SK-N-SH (cell line): ENCODE measurements at regions not wholly inside any gene's neighbourhood (a gene's known extent, or its start where the extent isn't known, plus 50 kb on each side); places are given as distances from the start of the nearest gene placed in this dataset.

Source experiments
- CTCF ChIA-PET: fragments of 300-600, 350-600 bp; formaldehyde crosslinking; extraction: SDS; loops from one replicate; lab custom pipeline; 2021; lab: Yijun Ruan, JAX
- POLR2A ChIA-PET: fragments of 350-600 bp; sonication (Branson Sonifier 250); formaldehyde crosslinking; extraction: SDS; loops from one replicate; lab custom pipeline; 2020; ENCODE audit warnings: antibody characterized with exemption, inconsistent platforms; lab: Yijun Ruan, JAX
- DNase-seq: peaks from one replicate; pipeline ENCODE4 v3.0.0; 2012
- H2AFZ ChIP-seq: fragments of 200-600 bp; sonication (generic); 2 replicates; pipeline ENCODE4 v1.8.1; 2016; ENCODE audit warnings: antibody characterized with exemption, mild to moderate bottlenecking, low read depth
- H3F3A ChIP-seq: fragments of 200-600 bp; sonication (generic); replicated peaks from 2 replicates; pipeline ENCODE3; 2016; ENCODE audit warnings: antibody characterized with exemption, mild to moderate bottlenecking; ENCODE audit not compliant: insufficient read depth
- H3K27ac ChIP-seq, 2 experiments: fragments of 200-500 bp in 1 of 2; fragments of 200-600 bp in 1 of 2; sonication (Bioruptor generic) in 1 of 2; sonication (generic), shearing (Covaris generic) in 1 of 2; 2 replicates each; pipeline versions ENCODE4 v1.5.1 to v1.6.1; 2014 to 2016; ENCODE audit warnings: low read depth in 2 of 2, inconsistent platforms in 1 of 2, low read length in 1 of 2, mild to moderate bottlenecking in 1 of 2, mixed read lengths in 1 of 2
- H3K27me3 ChIP-seq: fragments of 200-600 bp; sonication (generic), shearing (Covaris generic); 2 replicates; pipeline ENCODE4 v1.6.1; 2016; ENCODE audit warnings: mixed run types; ENCODE audit not compliant: insufficient read depth
- H3K36me3 ChIP-seq, 2 experiments: fragments of 200-500 bp in 1 of 2; fragments of 200-600 bp in 1 of 2; sonication (Bioruptor generic) in 1 of 2; sonication (generic) in 1 of 2; replicated peaks in 1 of 2; 2 replicates each; pipeline versions ENCODE3 to v1.5.1; 2014 to 2016; ENCODE audit warnings: low read length in 1 of 2, mild to moderate bottlenecking in 1 of 2; ENCODE audit not compliant: insufficient read depth in 2 of 2, control insufficient read depth in 1 of 2
- H3K4me1 ChIP-seq, 2 experiments: fragments of 200-500 bp in 1 of 2; fragments of 200-600 bp in 1 of 2; sonication (Bioruptor generic) in 1 of 2; sonication (generic), shearing (Covaris generic) in 1 of 2; 2 replicates each; pipeline versions ENCODE4 v1.5.1 to v1.6.1; 2014 to 2016; ENCODE audit warnings: low read depth in 1 of 2, low read length in 1 of 2, mixed run types in 1 of 2; ENCODE audit not compliant: insufficient read depth in 2 of 2, control insufficient read depth in 1 of 2
- H3K4me2 ChIP-seq: fragments of 200-600 bp; sonication (generic), shearing (Covaris generic); 2 replicates; pipeline ENCODE4 v1.6.1; 2017; ENCODE audit warnings: mixed run types
- H3K4me3 ChIP-seq, 2 experiments: fragments of 200-500 bp in 1 of 2; fragments of 200-600 bp in 1 of 2; sonication (Bioruptor generic) in 1 of 2; sonication (generic), shearing (Covaris generic) in 1 of 2; 2 replicates each; pipeline versions ENCODE4 v1.5.1 to v1.8.1; 2014 to 2016; ENCODE audit warnings: low read depth in 2 of 2, inconsistent platforms in 1 of 2, low read length in 1 of 2, mild to moderate bottlenecking in 1 of 2, mixed read lengths in 1 of 2, moderate library complexity in 1 of 2
- H3K79me2 ChIP-seq: fragments of 200-600 bp; sonication (generic); 2 replicates; pipeline ENCODE4 v1.8.1; 2017; ENCODE audit warnings: mild to moderate bottlenecking; ENCODE audit not compliant: insufficient read depth
- H3K9ac ChIP-seq: fragments of 200-600 bp; sonication (generic); 2 replicates; pipeline ENCODE4 v1.6.1; 2017; ENCODE audit warnings: mixed run types
- H3K9me2 ChIP-seq: fragments of 200-600 bp; sonication (generic); 2 replicates; pipeline ENCODE4 v1.6.1; 2017; ENCODE audit warnings: mixed run types
- H3K9me3 ChIP-seq: fragments of 200-600 bp; sonication (generic); 2 replicates; pipeline ENCODE4 v1.6.1; 2017; ENCODE audit warnings: mixed run types, mild to moderate bottlenecking, moderate library complexity
- H4K20me1 ChIP-seq: fragments of 200-600 bp; sonication (generic); 2 replicates; pipeline ENCODE4 v1.6.1; 2017; ENCODE audit warnings: mild to moderate bottlenecking, mixed run types; ENCODE audit not compliant: insufficient read depth
- ELF1 ChIP-seq: IDR thresholded peaks from 2 replicates; pipeline ENCODE4 v1.4.0; 2012
- EP300 ChIP-seq, 2 experiments: IDR thresholded peaks; 2 replicates each; pipeline versions ENCODE4 v1.4.0 to v1.6.1; 2012; ENCODE audit warnings: borderline replicate concordance in 1 of 2, low read depth in 1 of 2, low read length in 1 of 2
- FOSL2 ChIP-seq: IDR thresholded peaks from 2 replicates; pipeline ENCODE4 v1.4.0; 2012; ENCODE audit warnings: low read depth, mild to moderate bottlenecking, moderate library complexity, borderline replicate concordance
- JUND ChIP-seq: IDR thresholded peaks from 2 replicates; pipeline ENCODE4 v1.4.0; 2012
- MEF2A ChIP-seq: IDR thresholded peaks from 2 replicates; pipeline ENCODE4 v1.4.0; 2012; ENCODE audit warnings: low read depth, borderline replicate concordance
- MXI1 ChIP-seq: IDR thresholded peaks from 2 replicates; pipeline ENCODE4 v1.6.1; 2012; ENCODE audit warnings: mild to moderate bottlenecking, low read depth, low read length, improper control_type of control experiment
- NFIC ChIP-seq: IDR thresholded peaks from 2 replicates; pipeline ENCODE4 v1.4.0; 2012; ENCODE audit warnings: borderline replicate concordance
- POLR2AphosphoS5 ChIP-seq: IDR thresholded peaks from 2 replicates; pipeline ENCODE4 v1.6.1; 2012; ENCODE audit warnings: low read depth, low read length
- RAD21 ChIP-seq: IDR thresholded peaks from 2 replicates; pipeline ENCODE4 v1.6.1; 2012; ENCODE audit warnings: mild to moderate bottlenecking, low read length
- RCOR1 ChIP-seq: fragments of 150-350 bp; IDR thresholded peaks from 2 replicates; pipeline ENCODE4 v1.6.1; 2017; ENCODE audit warnings: antibody characterized with exemption, low read length
- RXRA ChIP-seq: IDR thresholded peaks from 2 replicates; pipeline ENCODE4 v1.4.0; 2012; ENCODE audit warnings: low read depth, mild to moderate bottlenecking, borderline replicate concordance
- SMC3 ChIP-seq: IDR thresholded peaks from 2 replicates; pipeline ENCODE4 v1.6.1; 2012; ENCODE audit warnings: low read depth, low read length, improper control_type of control experiment
- TAF1 ChIP-seq: IDR thresholded peaks from 2 replicates; pipeline ENCODE4 v1.6.1; 2012; ENCODE audit warnings: low read depth, mild to moderate bottlenecking, low read length, moderate library complexity, borderline replicate concordance
- TCF12 ChIP-seq: IDR thresholded peaks from 2 replicates; pipeline ENCODE4 v1.4.0; 2012
- TEAD4 ChIP-seq: IDR thresholded peaks from 2 replicates; pipeline ENCODE4 v1.4.0; 2012; ENCODE audit warnings: mild to moderate bottlenecking, borderline replicate concordance; ENCODE audit not compliant: insufficient read depth
- YY1 ChIP-seq: IDR thresholded peaks from 2 replicates; pipeline ENCODE4 v1.4.0; 2012; ENCODE audit warnings: low read depth, mild to moderate bottlenecking
- WGBS: methylation state at CpG from one replicate; pipeline ENCODE4 v1.1.6; 2017; ENCODE audit warnings: low lambda C conversion rate; 5-methylcytosine and 5-hydroxymethylcytosine counted together
- TF ChIP-seq, protein P1 (sequence below): IDR thresholded peaks from 2 replicates; pipeline ENCODE4 v1.4.0; 2012; ENCODE audit warnings: low read depth, borderline replicate concordance
- TF ChIP-seq, protein P2 (sequence below): IDR thresholded peaks from 2 replicates; pipeline ENCODE4 v1.6.1; 2012; ENCODE audit warnings: mild to moderate bottlenecking, low read depth, low read length, moderate library complexity
- TF ChIP-seq, protein P3 (sequence below): IDR thresholded peaks from 2 replicates; pipeline ENCODE4 v1.4.0; 2012; ENCODE audit warnings: low read depth
- TF ChIP-seq, protein P4 (sequence below): fragments of 200-600 bp; sonication (generic); IDR thresholded peaks from 2 replicates; pipeline ENCODE4 v1.6.1; 2017; ENCODE audit warnings: antibody characterized with exemption, mild to moderate bottlenecking, moderate library complexity

DNA sequence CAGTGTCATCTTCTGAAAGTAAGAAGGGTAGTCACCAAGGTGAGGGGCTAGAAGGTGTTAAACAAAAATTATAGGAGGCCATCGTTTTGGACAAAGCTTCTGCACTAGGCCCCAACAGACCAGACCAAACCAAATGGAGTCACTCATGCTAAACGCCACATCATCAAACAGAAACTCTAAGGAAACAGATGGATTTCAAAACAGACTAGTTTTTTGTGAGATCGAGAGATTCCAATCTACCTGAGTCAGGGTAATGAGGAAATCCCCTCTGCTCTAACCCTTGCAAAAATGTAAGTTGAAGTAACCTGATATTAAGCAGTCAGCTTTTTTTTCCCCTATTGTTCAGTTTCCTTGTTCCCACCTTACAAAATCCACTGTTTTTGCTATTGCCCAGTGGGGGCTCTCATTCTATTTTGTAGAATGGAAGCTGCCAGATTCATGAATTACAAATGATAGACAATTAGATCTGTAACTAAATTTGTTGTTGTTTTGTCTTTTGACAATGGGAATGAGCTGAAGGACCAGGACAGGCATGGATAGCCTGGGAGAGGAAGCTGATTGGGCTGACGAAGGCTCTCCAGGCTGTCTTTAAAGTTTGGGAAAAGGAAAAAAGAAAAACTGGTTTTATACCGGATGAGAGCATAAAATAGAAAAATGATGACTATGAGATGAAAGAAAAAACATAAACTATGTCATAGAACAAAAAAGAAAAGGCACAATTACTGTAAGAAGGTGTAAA is 94.7 kb upstream of the ADAMTSL1 start:
- H3K27me3 ChIP-seq: no peaks in the 10 kb centered on the region
- H3K9me3 ChIP-seq: no peaks in the 10 kb centered on the region
- CTCF ChIA-PET: no interaction called here
- POLR2A ChIA-PET: no interaction called here
- H3K27ac ChIP-seq: peak overlapping the region in 1 of 2 experiments; percentile 4; a peak in 1 of 4 replicates
- no peak overlapping the region for H3K4me2 ChIP-seq
- no peaks in the 10 kb centered on the region for H3K36me3 ChIP-seq
- no peaks in the 10 kb centered on the region for H3K9me2 ChIP-seq
- H3K4me1 ChIP-seq: 0 out of 4 replicates have a peak, but pooled peaks cover 0 to 7% of the 10 kb centered on the region in 2 experiments
- H3K79me2 ChIP-seq: no peaks in the 10 kb centered on the region
- H4K20me1 ChIP-seq: no peaks in the 10 kb centered on the region
- DNase-seq: no peak
- peaks cover 3% of the 10 kb centered on the region for H3F3A ChIP-seq
- WGBS: 55% methylated on average over 5 of the region's 5 CpGs
- no peak overlapping the region for H3K4me3 ChIP-seq
- TF ChIP-seq, protein P1, sequence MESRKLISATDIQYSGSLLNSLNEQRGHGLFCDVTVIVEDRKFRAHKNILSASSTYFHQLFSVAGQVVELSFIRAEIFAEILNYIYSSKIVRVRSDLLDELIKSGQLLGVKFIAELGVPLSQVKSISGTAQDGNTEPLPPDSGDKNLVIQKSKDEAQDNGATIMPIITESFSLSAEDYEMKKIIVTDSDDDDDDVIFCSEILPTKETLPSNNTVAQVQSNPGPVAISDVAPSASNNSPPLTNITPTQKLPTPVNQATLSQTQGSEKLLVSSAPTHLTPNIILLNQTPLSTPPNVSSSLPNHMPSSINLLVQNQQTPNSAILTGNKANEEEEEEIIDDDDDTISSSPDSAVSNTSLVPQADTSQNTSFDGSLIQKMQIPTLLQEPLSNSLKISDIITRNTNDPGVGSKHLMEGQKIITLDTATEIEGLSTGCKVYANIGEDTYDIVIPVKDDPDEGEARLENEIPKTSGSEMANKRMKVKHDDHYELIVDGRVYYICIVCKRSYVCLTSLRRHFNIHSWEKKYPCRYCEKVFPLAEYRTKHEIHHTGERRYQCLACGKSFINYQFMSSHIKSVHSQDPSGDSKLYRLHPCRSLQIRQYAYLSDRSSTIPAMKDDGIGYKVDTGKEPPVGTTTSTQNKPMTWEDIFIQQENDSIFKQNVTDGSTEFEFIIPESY: no peak
- TF ChIP-seq NFIC (peak; percentile 16; the same call in 1 of the 2 replicates), YY1 (peak; percentile 72; the same call in 1 of the 2 replicates), ELF1 (no peak), TCF12 (peak; percentile 63), MEF2A (no peak), RCOR1 (no peak), JUND (0 out of 2 replicates have a peak, but pooled peaks have one; percentile 30), TEAD4 (peak; percentile 19; the same call in 1 of the 2 replicates), POLR2AphosphoS5 (no peak), RAD21 (no peak), EP300 (IDR thresholded peaks at IDR 0.05; ENCODE audit: borderline replicate concordance in 1 of 2, low read depth in 1 of 2, low read length in 1 of 2) (peak in 1 of 2 experiments; percentile 56; a peak in 1 of 4 replicates), FOSL2 (peak; percentile 40; the same call in 1 of the 2 replicates), MXI1 (no peak), RXRA (no peak), SMC3 (no peak), TAF1 (no peak)
- TF ChIP-seq, protein P2, sequence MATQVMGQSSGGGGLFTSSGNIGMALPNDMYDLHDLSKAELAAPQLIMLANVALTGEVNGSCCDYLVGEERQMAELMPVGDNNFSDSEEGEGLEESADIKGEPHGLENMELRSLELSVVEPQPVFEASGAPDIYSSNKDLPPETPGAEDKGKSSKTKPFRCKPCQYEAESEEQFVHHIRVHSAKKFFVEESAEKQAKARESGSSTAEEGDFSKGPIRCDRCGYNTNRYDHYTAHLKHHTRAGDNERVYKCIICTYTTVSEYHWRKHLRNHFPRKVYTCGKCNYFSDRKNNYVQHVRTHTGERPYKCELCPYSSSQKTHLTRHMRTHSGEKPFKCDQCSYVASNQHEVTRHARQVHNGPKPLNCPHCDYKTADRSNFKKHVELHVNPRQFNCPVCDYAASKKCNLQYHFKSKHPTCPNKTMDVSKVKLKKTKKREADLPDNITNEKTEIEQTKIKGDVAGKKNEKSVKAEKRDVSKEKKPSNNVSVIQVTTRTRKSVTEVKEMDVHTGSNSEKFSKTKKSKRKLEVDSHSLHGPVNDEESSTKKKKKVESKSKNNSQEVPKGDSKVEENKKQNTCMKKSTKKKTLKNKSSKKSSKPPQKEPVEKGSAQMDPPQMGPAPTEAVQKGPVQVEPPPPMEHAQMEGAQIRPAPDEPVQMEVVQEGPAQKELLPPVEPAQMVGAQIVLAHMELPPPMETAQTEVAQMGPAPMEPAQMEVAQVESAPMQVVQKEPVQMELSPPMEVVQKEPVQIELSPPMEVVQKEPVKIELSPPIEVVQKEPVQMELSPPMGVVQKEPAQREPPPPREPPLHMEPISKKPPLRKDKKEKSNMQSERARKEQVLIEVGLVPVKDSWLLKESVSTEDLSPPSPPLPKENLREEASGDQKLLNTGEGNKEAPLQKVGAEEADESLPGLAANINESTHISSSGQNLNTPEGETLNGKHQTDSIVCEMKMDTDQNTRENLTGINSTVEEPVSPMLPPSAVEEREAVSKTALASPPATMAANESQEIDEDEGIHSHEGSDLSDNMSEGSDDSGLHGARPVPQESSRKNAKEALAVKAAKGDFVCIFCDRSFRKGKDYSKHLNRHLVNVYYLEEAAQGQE: no peak
- TF ChIP-seq, protein P3, sequence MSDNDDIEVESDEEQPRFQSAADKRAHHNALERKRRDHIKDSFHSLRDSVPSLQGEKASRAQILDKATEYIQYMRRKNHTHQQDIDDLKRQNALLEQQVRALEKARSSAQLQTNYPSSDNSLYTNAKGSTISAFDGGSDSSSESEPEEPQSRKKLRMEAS: 0 out of 2 replicates have a peak, but pooled peaks have one; percentile 41
- TF ChIP-seq, protein P4, sequence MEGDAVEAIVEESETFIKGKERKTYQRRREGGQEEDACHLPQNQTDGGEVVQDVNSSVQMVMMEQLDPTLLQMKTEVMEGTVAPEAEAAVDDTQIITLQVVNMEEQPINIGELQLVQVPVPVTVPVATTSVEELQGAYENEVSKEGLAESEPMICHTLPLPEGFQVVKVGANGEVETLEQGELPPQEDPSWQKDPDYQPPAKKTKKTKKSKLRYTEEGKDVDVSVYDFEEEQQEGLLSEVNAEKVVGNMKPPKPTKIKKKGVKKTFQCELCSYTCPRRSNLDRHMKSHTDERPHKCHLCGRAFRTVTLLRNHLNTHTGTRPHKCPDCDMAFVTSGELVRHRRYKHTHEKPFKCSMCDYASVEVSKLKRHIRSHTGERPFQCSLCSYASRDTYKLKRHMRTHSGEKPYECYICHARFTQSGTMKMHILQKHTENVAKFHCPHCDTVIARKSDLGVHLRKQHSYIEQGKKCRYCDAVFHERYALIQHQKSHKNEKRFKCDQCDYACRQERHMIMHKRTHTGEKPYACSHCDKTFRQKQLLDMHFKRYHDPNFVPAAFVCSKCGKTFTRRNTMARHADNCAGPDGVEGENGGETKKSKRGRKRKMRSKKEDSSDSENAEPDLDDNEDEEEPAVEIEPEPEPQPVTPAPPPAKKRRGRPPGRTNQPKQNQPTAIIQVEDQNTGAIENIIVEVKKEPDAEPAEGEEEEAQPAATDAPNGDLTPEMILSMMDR: no peak
- no peak overlapping the region; the same call in 1 of the 2 replicates for H2AFZ ChIP-seq
- H3K9ac ChIP-seq: no peak overlapping the region
